SK-N-MC (cell line): ENCODE measurements at regions not wholly inside any gene's neighbourhood (a gene's known extent, or its start where the extent isn't known, plus 50 kb on each side); places are given as distances from the start of the nearest gene placed in this dataset.

ENCODE experiments used
- EZH2 ChIP-seq: fragments of 200-600 bp; sonication (generic); IDR thresholded peaks from one replicate; pipeline ENCODE4 v1.6.1; 2017; ENCODE audit warnings: antibody characterized with exemption
- FOXP2 ChIP-seq: optimal IDR thresholded peaks from 2 replicates; pipeline ENCODE3; 2011; ENCODE audit warnings: mild to moderate bottlenecking, moderate library complexity; ENCODE audit not compliant: insufficient read depth; ENCODE audit errors: extremely low read length, control extremely low read depth
- POLR2AphosphoS5 ChIP-seq: IDR thresholded peaks from 2 replicates; pipeline ENCODE4 v1.6.1; 2012; ENCODE audit warnings: mild to moderate bottlenecking, low read depth, low read length, borderline replicate concordance

GRCh38 chr21:27320868-27321267, 354.0 kb upstream of the ADAMTS5 start:
- no peak for TF ChIP-seq POLR2AphosphoS5
- no peak for TF ChIP-seq EZH2
- TF ChIP-seq FOXP2 = no peak
